Psoas muscle (tissue), 7 donors: ENCODE measurements at regions not wholly inside any gene's neighbourhood (a gene's known extent, or its start where the extent isn't known, plus 50 kb on each side); places are given as distances from the start of the nearest gene placed in this dataset.

Experiments used
- ATAC-seq, 4 donors: fragments of 200-7000 bp; cut with Tn5 transposase; one replicate each; pipeline ENCODE4 v1.9.1; 2020; ENCODE audit warnings: moderate library complexity in 3 of 4, mild to moderate bottlenecking in 2 of 4
- DNase-seq, 2 donors: peaks; one replicate each; pipeline ENCODE4 v3.0.0-alpha.2; 2020
- H3K27ac ChIP-seq: fragments of 200-600 bp; one replicate; pipeline ENCODE4 v1.8.0; 2022
- H3K27me3 ChIP-seq, 3 donors: fragments of 200-600 bp in 1 of 3; one replicate each; pipeline versions ENCODE4 v1.6.1 to v1.8.0; 2013 to 2022; ENCODE audit warnings: low read length in 2 of 3, mild to moderate bottlenecking in 2 of 3, moderate library complexity in 1 of 3; ENCODE audit not compliant: insufficient read depth in 3 of 3
- H3K36me3 ChIP-seq, 2 donors: fragments of 200-600 bp in 1 of 2; one replicate each; pipeline versions ENCODE4 v1.6.1 to v1.8.0; 2013 to 2022; ENCODE audit warnings: low read depth in 1 of 2, mild to moderate bottlenecking in 1 of 2, moderate library complexity in 1 of 2; ENCODE audit not compliant: insufficient read depth in 1 of 2
- H3K4me1 ChIP-seq: fragments of 200-600 bp; one replicate; pipeline ENCODE4 v1.8.0; 2022
- H3K4me3 ChIP-seq: fragments of 200-600 bp; one replicate; pipeline ENCODE4 v1.8.0; 2022; ENCODE audit warnings: mild to moderate bottlenecking
- H3K9me3 ChIP-seq: fragments of 200-600 bp; one replicate; pipeline ENCODE4 v1.8.0; 2022
- CTCF ChIP-seq: fragments of 200-600 bp; IDR thresholded peaks from one replicate; pipeline ENCODE4 v1.8.0; 2022; ENCODE audit warnings: antibody characterized with exemption
- WGBS, 3 donors: extraction: QIAGEN DNeasy Blood & Tissue Kit; methylation state at CpG; one replicate each; pipeline versions ENCODE4 v1.1.6 to v1.1.7; 2013; 5-methylcytosine and 5-hydroxymethylcytosine counted together
- intact Hi-C, 2 donors: fragments of 100-400 bp; cut with DNase I; formaldehyde crosslinking; loops; one replicate each; pipeline versions ENCODE4 v1.11.0 to v1.14.2; 2022
- donor health status: healthy with polysubstance abuse.
- donor health status: DM: no; HTN: no; CAD: no; lungs with moderate emphysema.
- donor health status: Bipolar disorder and iron deficiency.
- donor health status: healthy.
- donor health status: DM: yes; HTN: yes; CAD: no.
- donor health status: DM: no; HTN: no; CAD: no.
- donor health status: DM: yes; HTN: yes; CAD: no.

DNA sequence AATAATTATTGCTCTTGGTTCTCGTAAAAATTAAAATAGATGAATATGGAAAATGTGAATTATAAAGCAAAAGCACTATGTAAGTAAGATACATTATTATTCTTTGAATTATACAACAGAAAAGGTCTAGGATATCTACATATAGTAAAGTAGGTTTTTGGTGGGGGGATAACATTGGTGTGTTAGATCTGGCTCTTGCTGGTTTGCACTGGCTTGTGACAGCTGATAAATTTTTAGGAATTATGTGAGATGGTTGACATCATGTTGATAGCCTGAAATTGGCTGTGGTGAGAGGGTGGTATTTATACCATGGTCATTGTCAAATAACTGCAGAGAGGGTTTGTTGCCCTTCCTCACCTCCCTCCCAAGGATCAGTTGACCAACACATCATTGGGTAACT, 50.7 kb upstream of the BTG1 start:
- no peak for TF ChIP-seq CTCF
- Histone ChIP-seq H3K27ac (no peak overlapping the region), H3K36me3 (no peaks in the 10 kb centered on the region), H3K27me3 (no peaks in the 10 kb centered on the region), H3K9me3 (no peaks in the 10 kb centered on the region), H3K4me1 (no peaks in the 10 kb centered on the region), H3K4me3 (no peak overlapping the region)
- WGBS, 3 donors, result 97 to 100% (median 98%) methylated on average over 1 of the region's 1 CpG
- intact Hi-C loops, result no loop called here
- no peak for ATAC-seq
- no peak for DNase-seq
